GM19455 (cell line): ENCODE measurements at regions not wholly inside any gene's neighbourhood (a gene's known extent, or its start where the extent isn't known, plus 50 kb on each side); places are given as distances from the start of the nearest gene placed in this dataset.
"Not testable (repeated sequence)": the region's sequence is repeated elsewhere in the genome, so short reads cannot be mapped to it uniquely, and the experiment has no call there.

Source experiments
- ATAC-seq: cut with Tn5 transposase; IDR thresholded peaks from one replicate; pipeline ENCODE4 v1.9.1; 2021; ENCODE audit not compliant: unreplicated experiment

- ATAC-seq, result peak; percentile 52
Observed at GRCh38 chr10:30534465-30535144, 94.9 kb downstream of the LYZL2 start.

GRCh38 chr10:30531751-30532530, 97.6 kb downstream of the LYZL2 start:
- ATAC-seq, result no peak

- ATAC-seq, result peak; percentile 76
Observed at GRCh38 chr10:30529373-30529998, 95.5 kb downstream of the MAP3K8 start.

- ATAC-seq, result no peak
Observed at GRCh38 chr10:30528429-30528786, 94.4 kb downstream of the MAP3K8 start.

GRCh38 chr10:30527623-30528428, 93.8 kb downstream of the MAP3K8 start:
- ATAC-seq, result no peak

- not testable (repeated sequence) for ATAC-seq
Observed at GRCh38 chr10:30522661-30523078, 88.7 kb downstream of the MAP3K8 start.

- no peak for ATAC-seq
Observed at GRCh38 chr10:30518907-30519306, 84.9 kb downstream of the MAP3K8 start.
